AG10803 (cell line): ENCODE measurements at regions not wholly inside any gene's neighbourhood (a gene's known extent, or its start where the extent isn't known, plus 50 kb on each side); places are given as distances from the start of the nearest gene placed in this dataset.

Experiments used
- DNase-seq: peaks from one replicate; pipeline ENCODE4 v3.0.0; 2010; ENCODE audit warnings: low read depth
- H3K4me3 ChIP-seq: 2 replicates; pipeline ENCODE4 v1.5.1; 2011; ENCODE audit warnings: mild to moderate bottlenecking, low read length, control low read depth
- CTCF ChIP-seq: conservative IDR thresholded peaks from 2 replicates; pipeline ENCODE4 v1.5.1; 2011; ENCODE audit warnings: mild to moderate bottlenecking, low read length, control low read depth, inconsistent platforms

GRCh38 chr9:87342743-87343142, 154.9 kb upstream of the DAPK1 start:
- DNase-seq, result peak; percentile 35
- H3K4me3 ChIP-seq, result no peak overlapping the region
- TF ChIP-seq CTCF, result no peak

- peak; percentile 34 for DNase-seq
- no peak for TF ChIP-seq CTCF
- no peak overlapping the region for H3K4me3 ChIP-seq
Measured at GRCh38 chr9:87343816-87344430, 153.7 kb upstream of the DAPK1 start.

- DNase-seq, result no peak
- TF ChIP-seq CTCF, result no peak
- H3K4me3 ChIP-seq, result no peak overlapping the region
Measured at GRCh38 chr9:87346061-87346665, 151.5 kb upstream of the DAPK1 start.

GRCh38 chr9:87350915-87351314, 146.8 kb upstream of the DAPK1 start:
- H3K4me3 ChIP-seq, result no peak overlapping the region
- DNase-seq, result peak; percentile 22
- no peak for TF ChIP-seq CTCF

- no peak overlapping the region for H3K4me3 ChIP-seq
- TF ChIP-seq CTCF, result no peak
- no peak for DNase-seq
Measured at GRCh38 chr9:87353301-87353700, 144.4 kb upstream of the DAPK1 start.

- no peak for DNase-seq
- no peak overlapping the region for H3K4me3 ChIP-seq
- no peak for TF ChIP-seq CTCF
Measured at GRCh38 chr9:87354147-87354546, 143.5 kb upstream of the DAPK1 start.

- no peak for DNase-seq
- no peak overlapping the region for H3K4me3 ChIP-seq
- TF ChIP-seq CTCF, result no peak
Measured at GRCh38 chr9:87357600-87357999, 140.1 kb upstream of the DAPK1 start.
